Panc1 (cell line): ENCODE measurements at regions not wholly inside any gene's neighbourhood (a gene's known extent, or its start where the extent isn't known, plus 50 kb on each side); places are given as distances from the start of the nearest gene placed in this dataset.

Experiments used
- ATAC-seq: fragments of 200-7000 bp; cut with Tn5 transposase; 2 replicates; pipeline ENCODE4 v1.9.1; 2020; ENCODE audit warnings: mild to moderate bottlenecking, moderate library complexity
- BruUV-seq: library from RNA; stranded (reverse); fragments of 400-500 nt; replicated peaks from 2 replicates; lab custom pipeline; 2021; lab: Mats Ljungman, UMichigan
- CTCF ChIA-PET: fragments of 300-600 bp; sonication (Branson Sonifier 250); formaldehyde crosslinking; loops from one replicate; lab custom pipeline; 2022; ENCODE audit warnings: antibody characterized with exemption; lab: Charles Lee
- POLR2A ChIA-PET: fragments of 300-600 bp; sonication (Branson Sonifier 250); formaldehyde crosslinking; loops from one replicate; lab custom pipeline; 2022; ENCODE audit warnings: antibody characterized with exemption; lab: Charles Lee
- DNase-seq: peaks from one replicate; pipeline ENCODE4 v3.0.0-alpha.2; 2010; ENCODE audit warnings: low read depth, low spot score
- H3K27ac ChIP-seq: 2 replicates; pipeline ENCODE4 v1.5.1; 2011; ENCODE audit warnings: mild to moderate bottlenecking, low read length, inconsistent platforms
- H3K27me3 ChIP-seq: fragments of 200-500 bp; sonication (Bioruptor generic); 2 replicates; pipeline ENCODE4 v1.6.0; 2014; ENCODE audit warnings: low read length, inconsistent platforms; ENCODE audit not compliant: control insufficient read depth, insufficient read depth
- H3K36me3 ChIP-seq: fragments of 200-500 bp; sonication (Bioruptor generic); 2 replicates; pipeline ENCODE4 v1.5.1; 2014; ENCODE audit warnings: inconsistent platforms, mild to moderate bottlenecking, low read length, moderate library complexity; ENCODE audit not compliant: control insufficient read depth, insufficient read depth
- H3K4me1 ChIP-seq: 2 replicates; pipeline ENCODE4 v1.5.1; 2011; ENCODE audit warnings: inconsistent platforms, mild to moderate bottlenecking, low read length, moderate library complexity; ENCODE audit not compliant: control insufficient read depth, insufficient read depth
- H3K4me3 ChIP-seq, 2 experiments: 2 replicates each; pipeline ENCODE4 v1.5.1; 2011 to 2012; ENCODE audit warnings: low read depth in 2 of 2, low read length in 2 of 2, mild to moderate bottlenecking in 2 of 2, inconsistent platforms in 1 of 2, moderate library complexity in 1 of 2
- H3K9me3 ChIP-seq: fragments of 200-500 bp; sonication (Bioruptor generic); 2 replicates; pipeline ENCODE4 v1.5.1; 2014; ENCODE audit warnings: low read depth, mild to moderate bottlenecking, inconsistent platforms, low read length, moderate library complexity; ENCODE audit not compliant: control insufficient read depth, insufficient read depth
- POLR2AphosphoS5 ChIP-seq: IDR thresholded peaks from 2 replicates; pipeline ENCODE4 v1.6.1; 2012; ENCODE audit warnings: mild to moderate bottlenecking, low read depth, low read length, moderate library complexity
- SIN3A ChIP-seq: IDR thresholded peaks from 2 replicates; pipeline ENCODE4 v1.6.1; 2012; ENCODE audit warnings: low read depth, mild to moderate bottlenecking, low read length, moderate library complexity, borderline replicate concordance; ENCODE audit not compliant: insufficient read depth
- TCF7L2 ChIP-seq: IDR thresholded peaks from 2 replicates; pipeline ENCODE4 v1.6.1; 2011; ENCODE audit warnings: mild to moderate bottlenecking, low read depth, low read length, inconsistent platforms
- in situ Hi-C: cut with HindIII; loops from 2 replicates; pipeline ENCODE4 v1.10.0; 2016; ENCODE audit warnings: low sequenced_read_pairs, low pct_unique_long_range_greater_than_20kb
- intact Hi-C: fragments of 100-400 bp; cut with micrococcal nuclease; formaldehyde crosslinking; loops from one replicate; pipeline ENCODE4 v1.10.0; 2022; ENCODE audit not compliant: unreplicated experiment
- TF ChIP-seq, protein P1 (sequence below), 2 experiments: IDR thresholded peaks; 2 replicates each; pipeline ENCODE4 v1.6.1; 2011 to 2012; ENCODE audit warnings: low read depth in 2 of 2, control low read depth in 1 of 2, low read length in 1 of 2, mild to moderate bottlenecking in 1 of 2, moderate library complexity in 1 of 2; ENCODE audit not compliant: insufficient read depth in 1 of 2
- TF ChIP-seq, protein P2 (sequence below): fragments of 450-650 bp; IDR thresholded peaks from 2 replicates; pipeline ENCODE4 v1.5.1; 2017; ENCODE audit warnings: mild to moderate bottlenecking

DNA sequence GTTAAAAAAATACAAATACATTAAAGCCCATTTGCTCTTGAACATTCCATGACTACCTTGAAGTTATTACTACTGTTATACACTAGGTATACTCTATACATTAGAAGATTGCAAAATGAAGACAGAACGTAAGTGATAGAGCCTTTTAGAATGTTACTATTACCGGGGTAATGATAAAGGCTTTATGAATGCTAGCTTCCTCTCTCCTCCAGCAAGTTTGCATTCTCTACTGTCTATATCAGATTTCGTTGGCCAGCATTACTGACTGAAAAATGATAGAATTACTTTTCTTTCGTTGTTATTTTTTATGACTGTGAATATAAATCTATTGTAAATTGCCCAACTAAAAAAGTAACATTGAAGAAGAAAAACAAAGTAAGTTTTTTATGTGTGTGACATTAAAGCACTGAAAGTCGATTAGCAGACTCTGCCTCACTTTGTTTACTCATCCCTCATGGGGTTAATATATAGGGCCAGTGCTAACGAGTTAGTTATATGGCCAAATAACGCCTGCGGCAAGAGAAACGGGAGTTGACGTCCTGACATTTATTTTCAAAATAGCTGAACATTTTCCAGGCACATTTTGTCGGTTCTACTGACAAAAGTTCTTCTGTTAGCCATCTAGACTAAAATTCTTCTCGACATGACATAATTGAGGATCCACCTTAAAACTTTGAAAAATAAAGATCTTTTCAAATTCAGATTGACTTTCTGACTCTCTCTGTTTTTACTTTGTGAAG, 163.8 kb upstream of the KITLG start:
- no peak for ATAC-seq

DNA sequence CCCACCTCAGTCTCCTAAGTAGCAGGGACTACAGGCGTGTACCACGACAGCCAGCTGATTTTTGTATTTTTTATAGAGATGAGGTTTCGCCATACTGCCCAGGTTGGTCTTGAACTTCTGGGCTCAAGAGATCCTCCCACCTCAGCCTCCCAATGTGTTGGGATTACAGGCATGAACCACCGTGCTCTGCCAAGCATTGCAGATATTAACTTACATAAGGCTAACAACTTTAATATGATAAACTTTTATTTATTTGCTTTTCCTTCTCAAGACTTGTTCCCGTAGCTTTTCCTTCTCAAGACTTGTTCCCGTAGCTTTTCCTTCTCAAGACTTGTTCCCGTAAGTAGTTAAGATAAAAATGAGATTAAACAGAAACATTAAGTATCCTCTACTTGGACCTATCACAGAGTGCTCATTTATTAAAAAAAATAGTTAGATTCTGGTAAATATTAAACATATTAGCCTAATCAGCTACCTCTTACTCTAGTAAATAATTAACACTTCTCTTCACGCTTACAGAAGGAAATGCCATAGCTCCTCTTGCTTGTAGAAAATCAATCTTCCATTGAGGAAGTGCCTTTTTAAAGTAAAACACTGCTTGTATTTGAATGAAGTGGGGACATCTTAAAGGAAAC, 157.7 kb upstream of the KITLG start:
- CTCF ChIA-PET: no interaction called here
- POLR2A ChIA-PET: no interaction called here
- Histone ChIP-seq H3K27me3 (no peaks in the 10 kb centered on the region), H3K4me1 (no peaks in the 10 kb centered on the region), H3K36me3 (no peaks in the 10 kb centered on the region), H3K4me3 (no peak overlapping the region), H3K27ac (no peak overlapping the region), H3K9me3 (no peaks in the 10 kb centered on the region)
- intact Hi-C loops (no loop called here), in situ Hi-C loops (no loop called here)
- DNase-seq (no peak), ATAC-seq (no peak)
- TF ChIP-seq, protein P1, sequence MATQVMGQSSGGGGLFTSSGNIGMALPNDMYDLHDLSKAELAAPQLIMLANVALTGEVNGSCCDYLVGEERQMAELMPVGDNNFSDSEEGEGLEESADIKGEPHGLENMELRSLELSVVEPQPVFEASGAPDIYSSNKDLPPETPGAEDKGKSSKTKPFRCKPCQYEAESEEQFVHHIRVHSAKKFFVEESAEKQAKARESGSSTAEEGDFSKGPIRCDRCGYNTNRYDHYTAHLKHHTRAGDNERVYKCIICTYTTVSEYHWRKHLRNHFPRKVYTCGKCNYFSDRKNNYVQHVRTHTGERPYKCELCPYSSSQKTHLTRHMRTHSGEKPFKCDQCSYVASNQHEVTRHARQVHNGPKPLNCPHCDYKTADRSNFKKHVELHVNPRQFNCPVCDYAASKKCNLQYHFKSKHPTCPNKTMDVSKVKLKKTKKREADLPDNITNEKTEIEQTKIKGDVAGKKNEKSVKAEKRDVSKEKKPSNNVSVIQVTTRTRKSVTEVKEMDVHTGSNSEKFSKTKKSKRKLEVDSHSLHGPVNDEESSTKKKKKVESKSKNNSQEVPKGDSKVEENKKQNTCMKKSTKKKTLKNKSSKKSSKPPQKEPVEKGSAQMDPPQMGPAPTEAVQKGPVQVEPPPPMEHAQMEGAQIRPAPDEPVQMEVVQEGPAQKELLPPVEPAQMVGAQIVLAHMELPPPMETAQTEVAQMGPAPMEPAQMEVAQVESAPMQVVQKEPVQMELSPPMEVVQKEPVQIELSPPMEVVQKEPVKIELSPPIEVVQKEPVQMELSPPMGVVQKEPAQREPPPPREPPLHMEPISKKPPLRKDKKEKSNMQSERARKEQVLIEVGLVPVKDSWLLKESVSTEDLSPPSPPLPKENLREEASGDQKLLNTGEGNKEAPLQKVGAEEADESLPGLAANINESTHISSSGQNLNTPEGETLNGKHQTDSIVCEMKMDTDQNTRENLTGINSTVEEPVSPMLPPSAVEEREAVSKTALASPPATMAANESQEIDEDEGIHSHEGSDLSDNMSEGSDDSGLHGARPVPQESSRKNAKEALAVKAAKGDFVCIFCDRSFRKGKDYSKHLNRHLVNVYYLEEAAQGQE (IDR thresholded peaks at IDR 0.05; ENCODE audit: insufficient read depth in 1 of 2, low read depth in 2 of 2, low read length in 1 of 2): no peak
- TF ChIP-seq TCF7L2: no peak
- TF ChIP-seq POLR2AphosphoS5: no peak
- TF ChIP-seq, protein P2, sequence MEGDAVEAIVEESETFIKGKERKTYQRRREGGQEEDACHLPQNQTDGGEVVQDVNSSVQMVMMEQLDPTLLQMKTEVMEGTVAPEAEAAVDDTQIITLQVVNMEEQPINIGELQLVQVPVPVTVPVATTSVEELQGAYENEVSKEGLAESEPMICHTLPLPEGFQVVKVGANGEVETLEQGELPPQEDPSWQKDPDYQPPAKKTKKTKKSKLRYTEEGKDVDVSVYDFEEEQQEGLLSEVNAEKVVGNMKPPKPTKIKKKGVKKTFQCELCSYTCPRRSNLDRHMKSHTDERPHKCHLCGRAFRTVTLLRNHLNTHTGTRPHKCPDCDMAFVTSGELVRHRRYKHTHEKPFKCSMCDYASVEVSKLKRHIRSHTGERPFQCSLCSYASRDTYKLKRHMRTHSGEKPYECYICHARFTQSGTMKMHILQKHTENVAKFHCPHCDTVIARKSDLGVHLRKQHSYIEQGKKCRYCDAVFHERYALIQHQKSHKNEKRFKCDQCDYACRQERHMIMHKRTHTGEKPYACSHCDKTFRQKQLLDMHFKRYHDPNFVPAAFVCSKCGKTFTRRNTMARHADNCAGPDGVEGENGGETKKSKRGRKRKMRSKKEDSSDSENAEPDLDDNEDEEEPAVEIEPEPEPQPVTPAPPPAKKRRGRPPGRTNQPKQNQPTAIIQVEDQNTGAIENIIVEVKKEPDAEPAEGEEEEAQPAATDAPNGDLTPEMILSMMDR: no peak
- no peak for TF ChIP-seq SIN3A
- BruUV-seq: no TSS peak

More for the DNA sequence above, 163.8 kb upstream of the KITLG start:
- no peaks in the 10 kb centered on the region for H3K9me3 ChIP-seq
- H3K36me3 ChIP-seq: no peaks in the 10 kb centered on the region
- BruUV-seq: no TSS peak
- H3K4me1 ChIP-seq: no peaks in the 10 kb centered on the region
- H3K4me3 ChIP-seq: no peak overlapping the region
- intact Hi-C loops: no loop called here
- DNase-seq: no peak
- in situ Hi-C loops: no loop called here
- ChIA-PET POLR2A (no interaction called here), CTCF (no interaction called here)
- H3K27me3 ChIP-seq: no peaks in the 10 kb centered on the region
- TF ChIP-seq POLR2AphosphoS5 (no peak), SIN3A (no peak), TCF7L2 (no peak)
- TF ChIP-seq, protein P2: no peak
- TF ChIP-seq, protein P1 (IDR thresholded peaks at IDR 0.05; ENCODE audit: insufficient read depth in 1 of 2, low read depth in 2 of 2, low read length in 1 of 2): no peak
- no peak overlapping the region for H3K27ac ChIP-seq
